Erythroblast (primary cell): ENCODE measurements at regions not wholly inside any gene's neighbourhood (a gene's known extent, or its start where the extent isn't known, plus 50 kb on each side); places are given as distances from the start of the nearest gene placed in this dataset.

Source experiments
- GATA1 ChIP-seq: IDR thresholded peaks from 2 replicates; pipeline ENCODE4 v1.6.1; 2011; ENCODE audit warnings: low read depth, mild to moderate bottlenecking, control low read depth, low read length, moderate library complexity
- POLR2A ChIP-seq: IDR thresholded peaks from 2 replicates; pipeline ENCODE4 v1.6.1; 2011; ENCODE audit warnings: mild to moderate bottlenecking, low read length

DNA sequence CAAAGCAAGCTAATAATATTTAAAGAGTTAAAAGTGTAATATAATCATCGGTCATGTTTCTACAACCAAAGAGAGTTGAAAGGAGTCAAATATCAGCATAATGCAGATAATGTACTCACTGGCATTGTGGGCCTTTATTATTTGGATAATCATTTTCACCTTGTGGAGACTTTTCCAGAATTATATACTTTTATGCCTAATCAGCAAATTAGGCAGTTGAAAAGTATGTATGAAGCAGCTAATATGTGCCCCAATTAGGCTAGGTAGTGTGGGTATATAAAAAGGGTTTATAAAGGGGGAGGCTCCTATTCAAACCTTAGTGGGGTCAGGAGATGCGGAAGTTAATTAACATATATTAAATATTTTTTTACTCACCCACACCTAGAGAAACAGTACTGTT is 102.8 kb upstream of the HNRNPU start:
- TF ChIP-seq POLR2A (no peak), GATA1 (no peak)
